Activated CD4-positive, alpha-beta T cell treated with anti-CD3 and anti-CD28 coated beads, Interleukin-2, Interleukin-4, amounts not matched to agents 100 ng/mL and 50 ng/mL, durations not matched to agents 16 hours and 8 hours (primary cell): ENCODE measurements at regions not wholly inside any gene's neighbourhood (a gene's known extent, or its start where the extent isn't known, plus 50 kb on each side); places are given as distances from the start of the nearest gene placed in this dataset.

Experiments used
- DNase-seq: peaks from one replicate; pipeline ENCODE4 v3.0.0-alpha.2; 2020; ENCODE audit warnings: low spot score

GRCh38 chr9:30677221-30677620, 1707.2 kb upstream of the ACO1 start:
- no peak for DNase-seq

- DNase-seq, result no peak
These were observed 1695.6 kb upstream of the ACO1 start for GRCh38 chr9:30688801-30689200.

GRCh38 chr9:30697958-30698357, 1686.5 kb upstream of the ACO1 start:
- DNase-seq, result no peak

- no peak for DNase-seq
These were observed 1672.9 kb upstream of the ACO1 start for GRCh38 chr9:30711591-30711990.

- no peak for DNase-seq
These were observed 1671.2 kb upstream of the ACO1 start for GRCh38 chr9:30713243-30713642.

GRCh38 chr9:30714389-30714788, 1670.1 kb upstream of the ACO1 start:
- DNase-seq, result no peak

GRCh38 chr9:30718483-30718882, 1666.0 kb upstream of the ACO1 start:
- no peak for DNase-seq

GRCh38 chr9:30722065-30722464, 1662.4 kb upstream of the ACO1 start:
- DNase-seq, result no peak

- DNase-seq, result no peak
These were observed 1660.8 kb upstream of the ACO1 start for GRCh38 chr9:30723656-30724055.

GRCh38 chr9:30732060-30732459, 1652.4 kb upstream of the ACO1 start:
- DNase-seq, result no peak

GRCh38 chr9:30744871-30745270, 1639.6 kb upstream of the ACO1 start:
- no peak for DNase-seq

GRCh38 chr9:30746589-30746988, 1637.9 kb upstream of the ACO1 start:
- DNase-seq, result no peak

- no peak for DNase-seq
These were observed 1626.7 kb upstream of the ACO1 start for GRCh38 chr9:30757723-30758122.

GRCh38 chr9:30758726-30759446, 1625.6 kb upstream of the ACO1 start:
- DNase-seq, result no peak

- DNase-seq, result no peak
These were observed 1619.1 kb upstream of the ACO1 start for GRCh38 chr9:30765318-30765717.

- no peak for DNase-seq
These were observed 1613.2 kb upstream of the ACO1 start for GRCh38 chr9:30771163-30771708.

GRCh38 chr9:30771760-30772159, 1612.7 kb upstream of the ACO1 start:
- no peak for DNase-seq

- DNase-seq, result no peak
These were observed 1611.0 kb upstream of the ACO1 start for GRCh38 chr9:30773427-30773826.

- no peak for DNase-seq
These were observed 1610.1 kb upstream of the ACO1 start for GRCh38 chr9:30774326-30774725.

GRCh38 chr9:30775236-30775635, 1609.2 kb upstream of the ACO1 start:
- no peak for DNase-seq

- no peak for DNase-seq
These were observed 1587.7 kb upstream of the ACO1 start for GRCh38 chr9:30796764-30797163.

GRCh38 chr9:30799527-30800101, 1584.8 kb upstream of the ACO1 start:
- DNase-seq, result no peak

- no peak for DNase-seq
These were observed 1584.0 kb upstream of the ACO1 start for GRCh38 chr9:30800421-30800820.

- no peak for DNase-seq
These were observed 1571.6 kb upstream of the ACO1 start for GRCh38 chr9:30812821-30813220.
